GM19328 (cell line): ENCODE measurements at regions not wholly inside any gene's neighbourhood (a gene's known extent, or its start where the extent isn't known, plus 50 kb on each side); places are given as distances from the start of the nearest gene placed in this dataset.
"Not testable (repeated sequence)": the region's sequence is repeated elsewhere in the genome, so short reads cannot be mapped to it uniquely, and the experiment has no call there.

ENCODE experiments used
- ATAC-seq: cut with Tn5 transposase; IDR thresholded peaks from one replicate; pipeline ENCODE4 v1.9.1; 2021; ENCODE audit warnings: mild to moderate bottlenecking, moderate library complexity; ENCODE audit not compliant: unreplicated experiment

DNA sequence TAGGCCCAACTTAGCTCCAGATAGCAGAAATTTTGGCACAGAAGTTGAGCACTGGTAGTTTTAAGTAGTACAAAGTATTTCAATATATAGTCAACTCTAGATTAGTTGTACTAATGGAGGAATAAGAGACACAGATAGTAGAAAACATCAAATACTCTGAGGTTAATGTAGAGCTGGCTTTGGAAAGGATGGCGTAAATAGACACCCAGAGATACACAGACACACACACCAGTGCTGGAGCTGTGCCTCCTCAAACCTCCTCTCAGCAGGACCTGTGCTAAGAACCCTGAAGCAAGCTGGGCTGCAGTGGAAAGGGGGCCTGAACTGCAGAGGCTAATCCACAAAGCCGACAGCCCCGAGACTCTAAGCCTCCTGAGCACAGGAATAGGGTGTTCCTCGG, 67.0 kb upstream of the EDEM3 start:
- no peak for ATAC-seq

DNA sequence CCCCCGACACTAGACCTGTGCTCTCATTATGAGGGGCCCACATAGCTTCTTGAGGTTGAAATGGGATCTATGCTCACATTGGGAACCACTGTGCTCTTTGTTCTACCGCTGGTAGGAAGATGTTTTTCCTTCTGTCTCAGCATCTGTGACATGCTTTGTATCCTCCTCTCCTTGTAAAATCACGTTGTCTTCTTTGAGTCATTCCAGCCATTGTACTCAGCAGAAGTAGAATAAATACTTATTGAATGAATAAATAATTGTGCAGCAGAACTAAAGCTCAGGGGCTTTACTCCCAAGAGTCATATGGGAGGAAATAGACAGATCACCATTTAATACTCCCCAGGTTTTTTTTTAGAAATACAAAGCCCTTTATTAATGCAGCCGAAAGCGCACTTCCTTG, 66.3 kb upstream of the EDEM3 start:
- no peak for ATAC-seq

DNA sequence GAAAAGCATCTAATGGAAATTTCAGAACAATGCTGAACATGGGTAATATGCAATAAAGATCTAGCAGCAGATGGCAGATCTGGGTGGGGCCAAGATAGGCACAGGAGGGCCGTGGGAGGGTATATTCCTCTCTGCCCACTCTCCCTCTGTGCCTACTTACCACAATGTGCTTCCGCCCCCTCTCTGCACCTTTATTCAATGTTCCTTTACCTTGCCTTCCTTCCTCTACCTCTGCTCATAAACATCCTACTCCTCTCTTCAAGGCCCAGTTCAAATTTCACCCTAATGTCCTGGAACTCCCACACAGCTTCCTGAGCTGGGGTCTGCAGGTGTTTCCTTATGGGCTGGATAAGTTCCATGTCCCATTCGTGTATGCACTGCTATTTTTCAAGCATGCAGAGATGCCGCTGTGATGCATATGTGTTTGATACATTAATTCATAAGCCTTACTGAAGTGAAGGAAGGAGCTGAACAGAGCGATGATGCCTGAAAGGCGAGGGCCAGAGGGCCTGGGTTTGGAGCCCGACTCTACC, 65.6 kb upstream of the EDEM3 start:
- no peak for ATAC-seq

DNA sequence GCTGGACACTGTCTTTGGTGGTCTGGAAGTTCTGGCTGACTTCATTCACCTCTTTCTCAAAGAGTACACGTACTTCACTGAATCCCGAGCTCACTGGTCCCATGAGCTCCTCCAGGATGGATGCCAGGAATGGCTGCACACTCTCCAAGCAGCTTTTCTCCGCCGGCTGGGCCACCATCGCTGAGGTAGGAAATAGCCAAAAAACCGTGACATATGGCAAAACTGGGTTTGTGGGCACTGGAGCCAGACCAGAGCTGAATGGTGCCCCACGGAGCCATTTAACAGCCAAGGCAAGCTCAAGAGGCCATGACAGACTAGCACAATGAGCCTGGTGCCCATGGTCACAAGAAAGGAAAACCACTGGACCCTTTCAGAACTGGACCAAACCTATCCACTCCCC, 64.0 kb upstream of the EDEM3 start:
- ATAC-seq: no peak

DNA sequence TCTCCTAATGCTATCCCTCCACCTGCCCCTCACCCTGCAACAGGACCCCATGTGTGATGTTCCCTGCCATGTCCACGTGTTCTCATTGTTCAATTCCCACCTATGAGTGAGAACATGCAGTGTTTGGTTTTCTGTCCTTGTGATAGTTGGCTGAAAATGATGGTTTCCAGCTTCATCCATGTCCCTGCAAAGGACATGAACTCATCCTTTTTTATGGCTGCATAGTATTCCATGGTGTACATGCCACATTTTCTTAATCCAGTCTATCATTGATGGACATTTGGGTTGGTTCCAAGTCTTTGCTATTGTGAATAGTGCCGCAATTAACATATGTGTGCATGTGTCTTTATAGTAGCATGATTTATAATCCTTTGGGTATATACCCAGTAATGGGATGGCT, 62.3 kb upstream of the EDEM3 start:
- ATAC-seq: not testable (repeated sequence)

DNA sequence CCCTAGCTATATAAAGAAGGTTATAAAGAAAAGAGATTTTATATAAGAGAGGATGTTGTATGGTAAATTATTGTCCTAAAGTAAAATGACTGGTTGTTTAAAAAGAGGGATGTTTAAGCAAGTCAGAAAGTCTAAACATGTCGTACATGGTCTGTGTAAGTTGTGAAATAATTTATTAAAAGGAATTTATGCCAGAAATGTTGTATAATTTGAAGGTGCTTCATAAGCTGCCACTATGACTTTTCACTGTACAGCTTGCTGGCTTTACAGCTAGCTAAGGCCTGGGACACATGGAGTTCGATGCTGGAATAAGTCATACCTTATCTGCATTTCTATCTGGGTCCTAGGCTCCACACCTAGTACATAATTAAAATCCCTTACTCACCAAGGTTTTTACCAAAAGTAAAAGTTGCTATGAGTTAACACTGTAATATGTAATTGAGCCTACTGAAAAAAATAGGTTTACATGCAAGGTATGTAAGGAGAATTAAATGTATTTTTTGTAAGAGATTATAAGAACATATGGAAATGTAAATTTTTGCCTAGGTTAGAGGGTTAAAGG, 59.0 kb upstream of the EDEM3 start:
- no peak for ATAC-seq

DNA sequence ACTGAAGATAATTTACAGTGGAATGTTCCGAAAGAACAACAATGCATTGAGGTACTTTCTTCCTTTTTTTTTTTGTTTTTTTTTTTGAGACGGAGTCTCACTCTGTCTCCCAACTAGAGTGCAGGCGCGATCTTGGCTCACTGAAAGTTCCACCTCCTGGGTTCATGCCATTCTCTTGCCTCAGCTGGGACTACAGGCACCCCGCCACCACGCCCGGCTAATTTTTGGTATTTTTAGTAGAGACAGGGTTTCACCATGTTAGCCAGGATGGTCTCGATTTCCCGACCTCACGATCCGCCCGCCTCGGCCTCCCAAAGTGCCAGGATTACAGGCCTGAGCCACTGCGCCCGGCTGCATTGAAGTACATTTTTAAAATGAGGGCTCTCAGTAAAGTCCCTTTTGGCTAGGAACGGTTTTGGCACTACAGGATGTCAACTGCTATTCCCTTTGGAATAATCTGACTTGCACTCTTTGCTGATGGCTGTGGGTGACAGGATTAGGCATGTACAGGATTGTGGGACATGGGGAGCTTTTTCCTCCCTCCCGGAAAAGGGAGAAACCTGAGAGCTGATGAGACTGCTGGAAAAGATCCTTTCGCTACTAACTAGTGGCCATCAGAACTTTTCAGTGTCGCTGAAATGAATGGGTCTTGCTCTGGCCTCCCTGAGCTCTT, 56.9 kb upstream of the EDEM3 start:
- ATAC-seq: no peak

DNA sequence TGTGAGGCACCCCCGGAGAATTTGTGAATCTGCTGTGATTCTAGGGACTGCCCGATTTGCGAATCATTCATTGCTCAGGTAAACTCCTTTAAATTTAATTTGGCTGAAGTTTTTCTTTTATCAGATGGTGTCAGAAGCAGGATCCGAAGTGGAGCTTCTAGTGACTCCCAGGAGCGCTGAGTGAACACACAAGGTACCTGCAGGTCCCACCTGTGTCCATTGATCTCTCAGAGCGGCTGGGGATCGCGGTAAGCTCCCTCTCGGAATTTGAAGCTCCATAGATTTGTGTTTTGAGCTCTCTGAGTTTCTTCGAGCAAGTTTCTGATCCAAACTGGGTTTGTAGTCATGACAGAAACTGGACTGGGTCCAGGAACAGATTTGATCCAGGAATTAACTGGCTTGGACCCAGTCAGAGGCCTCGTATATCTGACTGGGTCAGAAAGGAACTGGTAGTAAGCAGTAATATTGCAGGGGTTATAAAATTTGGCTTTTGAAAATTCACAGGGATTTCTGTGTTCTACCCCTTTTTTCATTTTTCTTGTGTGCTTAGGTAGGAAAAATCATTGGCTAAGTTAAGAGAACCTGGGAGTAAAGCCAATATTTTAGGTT, 56.2 kb upstream of the EDEM3 start:
- ATAC-seq: no peak

DNA sequence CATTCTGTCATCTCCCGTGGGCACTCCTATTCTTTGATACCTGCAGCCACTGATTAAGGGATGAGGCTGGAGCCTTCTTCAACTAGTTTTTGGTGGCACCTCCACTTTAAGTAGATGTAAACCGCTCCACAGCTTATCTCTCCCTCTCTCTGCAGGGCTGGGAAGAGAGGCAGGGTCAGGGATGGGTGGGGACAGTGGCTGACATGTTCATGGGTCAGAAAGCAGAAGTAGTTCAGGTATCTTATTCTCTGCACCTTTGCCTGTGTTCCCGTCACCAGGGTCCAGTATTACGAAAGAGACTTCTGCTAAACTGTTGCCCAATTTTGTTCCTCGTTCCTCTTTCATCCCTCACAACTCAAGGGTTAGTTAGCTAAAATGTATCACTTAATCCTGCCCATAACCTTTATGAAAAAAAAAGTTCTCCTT, 51.7 kb upstream of the EDEM3 start:
- no peak for ATAC-seq

DNA sequence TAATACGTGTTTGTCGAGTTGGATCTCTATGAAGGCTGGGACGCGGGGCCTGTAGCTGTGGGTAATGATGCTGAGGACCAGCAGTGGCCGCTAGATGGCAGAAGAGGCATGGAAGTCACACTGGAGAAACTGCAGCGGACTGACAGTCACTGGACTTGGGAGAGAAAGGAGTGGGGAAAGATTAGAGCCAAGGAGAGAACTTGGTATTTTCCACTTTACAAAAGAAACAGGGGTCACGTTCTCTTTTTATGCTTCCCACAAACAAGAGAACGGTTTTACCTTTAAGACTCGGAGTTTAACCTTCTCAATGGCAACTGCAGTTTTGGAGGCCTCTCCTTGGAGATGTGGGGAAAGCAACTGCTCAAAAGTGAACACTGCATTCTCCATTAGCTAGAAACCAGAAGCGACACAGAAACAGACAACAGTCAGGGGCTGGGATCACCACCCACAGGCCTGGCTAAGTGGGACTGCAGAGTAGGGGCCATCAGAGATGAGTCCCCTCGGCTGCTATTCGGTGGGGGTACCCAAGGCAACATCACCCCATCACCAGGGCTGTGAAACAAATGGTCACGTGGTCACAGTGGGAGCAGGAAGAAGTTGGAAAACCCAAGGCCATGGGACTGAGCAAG, 51.1 kb upstream of the EDEM3 start:
- ATAC-seq: peak; percentile 73
